GM10266 (cell line): ENCODE measurements at regions not wholly inside any gene's neighbourhood (a gene's known extent, or its start where the extent isn't known, plus 50 kb on each side); places are given as distances from the start of the nearest gene placed in this dataset.

Experiments
- DNase-seq: peaks from one replicate; pipeline ENCODE4 v3.0.0; 2012; ENCODE audit errors: extremely low spot score
- CTCF ChIP-seq: IDR thresholded peaks from 2 replicates; pipeline ENCODE4 v1.5.1; 2012; ENCODE audit warnings: mild to moderate bottlenecking, low read depth; ENCODE audit not compliant: control insufficient read depth, insufficient read depth; ENCODE audit errors: missing control alignments

- no peak for DNase-seq
- no peak for TF ChIP-seq CTCF
These were observed 491.7 kb upstream of the AGTR1 start for GRCh38 chr3:148205977-148206376.

- no peak for TF ChIP-seq CTCF
- no peak for DNase-seq
These were observed 491.3 kb upstream of the AGTR1 start for GRCh38 chr3:148206446-148206845.

GRCh38 chr3:148208975-148209374, 488.7 kb upstream of the AGTR1 start:
- TF ChIP-seq CTCF: no peak
- DNase-seq: no peak

- no peak for DNase-seq
- TF ChIP-seq CTCF: no peak
These were observed 486.0 kb upstream of the AGTR1 start for GRCh38 chr3:148211725-148212124.

- no peak for DNase-seq
- TF ChIP-seq CTCF: no peak
These were observed 483.0 kb upstream of the AGTR1 start for GRCh38 chr3:148214705-148215104.

- TF ChIP-seq CTCF: no peak
- no peak for DNase-seq
These were observed 480.4 kb upstream of the AGTR1 start for GRCh38 chr3:148217317-148217716.

GRCh38 chr3:148218222-148218621, 479.5 kb upstream of the AGTR1 start:
- no peak for TF ChIP-seq CTCF
- no peak for DNase-seq
